ENCODE measurements at regions not wholly inside any gene's neighbourhood (a gene's known extent, or its start where the extent isn't known, plus 50 kb on each side); places are given as distances from the start of the nearest gene placed in this dataset.

- TF ChIP-seq ATF3 (IDR thresholded peaks at IDR 0.05) (no peak), POLR2A (IDR thresholded peaks at IDR 0.05; ENCODE audit: borderline replicate concordance, extremely low read depth, insufficient read depth, insufficient read length) (no peak), JUND (IDR thresholded peaks at IDR 0.05) (no peak), EZH2 (IDR thresholded peaks at IDR 0.05) (no peak)
- BruUV-seq (replicated peaks) = no TSS peak
- DNase-seq (ENCODE audit: low read depth, low spot score) = no peak
- Histone ChIP-seq H2AFZ (ENCODE audit: low read depth, low read length, poor library complexity, severe bottlenecking) (no peak overlapping the region), H3K36me3 (ENCODE audit: control insufficient read depth in 1 of 2, insufficient read depth in 2 of 2, low read length in 2 of 2) (no peaks in the 10 kb centered on the region), H3K4me2 (ENCODE audit: low read length) (no peak overlapping the region), H3K9me3 (ENCODE audit: control insufficient read depth in 1 of 2, insufficient read depth in 1 of 2, low read depth in 1 of 2, low read length in 2 of 2) (no peaks in the 10 kb centered on the region), H3K79me2 (ENCODE audit: insufficient read depth, low read length) (no peaks in the 10 kb centered on the region), H4K20me1 (ENCODE audit: insufficient read depth) (no peaks in the 10 kb centered on the region), H3K27me3 (ENCODE audit: insufficient read depth, low read length) (no peaks in the 10 kb centered on the region), H3K4me1 (ENCODE audit: control insufficient read depth in 1 of 2, insufficient read depth in 2 of 2, low read length in 2 of 2) (no peaks in the 10 kb centered on the region), H3K9ac (ENCODE audit: low read length) (no peak overlapping the region), H3K4me3 (replicated peaks in 1 of 2; ENCODE audit: low read depth in 1 of 2, low read length in 2 of 2) (no peak overlapping the region), H3K27ac (ENCODE audit: low read depth, low read length) (no peak overlapping the region), H3K9me2 (ENCODE audit: insufficient read depth) (no peaks in the 10 kb centered on the region)
- no peak for ATAC-seq
- POLR2A ChIA-PET = no interaction called here
- intact Hi-C loops (cut with micrococcal nuclease) = no loop called here
- RAD21 ChIA-PET (ENCODE audit: low non-redundant PET in 1 of 2, low total read pairs in 2 of 2, uncharacterized antibody in 2 of 2, unreplicated experiment in 2 of 2) = no interaction called here
- CTCF ChIA-PET = no interaction called here
Observed at GRCh38 chr6:156167625-156168071, 609.5 kb upstream of the ARID1B start.

- Histone ChIP-seq H3K4me2 (ENCODE audit: low read length) (no peak overlapping the region), H3K9me2 (ENCODE audit: insufficient read depth) (no peaks in the 10 kb centered on the region), H3K9ac (ENCODE audit: low read length) (no peak overlapping the region), H2AFZ (ENCODE audit: low read depth, low read length, poor library complexity, severe bottlenecking) (no peak overlapping the region), H3K4me3 (replicated peaks in 1 of 2; ENCODE audit: low read depth in 1 of 2, low read length in 2 of 2) (no peak overlapping the region), H3K9me3 (ENCODE audit: control insufficient read depth in 1 of 2, insufficient read depth in 1 of 2, low read depth in 1 of 2, low read length in 2 of 2) (no peaks in the 10 kb centered on the region), H4K20me1 (ENCODE audit: insufficient read depth) (no peaks in the 10 kb centered on the region), H3K36me3 (ENCODE audit: control insufficient read depth in 1 of 2, insufficient read depth in 2 of 2, low read length in 2 of 2) (no peaks in the 10 kb centered on the region), H3K79me2 (ENCODE audit: insufficient read depth, low read length) (no peaks in the 10 kb centered on the region), H3K27me3 (ENCODE audit: insufficient read depth, low read length) (no peaks in the 10 kb centered on the region), H3K4me1 (ENCODE audit: control insufficient read depth in 1 of 2, insufficient read depth in 2 of 2, low read length in 2 of 2) (no peaks in the 10 kb centered on the region), H3K27ac (ENCODE audit: low read depth, low read length) (no peak overlapping the region)
- no peak for ATAC-seq
- intact Hi-C loops (cut with micrococcal nuclease) = no loop called here
- POLR2A ChIA-PET = no interaction called here
- CTCF ChIA-PET = no interaction called here
- RAD21 ChIA-PET (ENCODE audit: low non-redundant PET in 1 of 2, low total read pairs in 2 of 2, uncharacterized antibody in 2 of 2, unreplicated experiment in 2 of 2) = no interaction called here
- TF ChIP-seq JUND (IDR thresholded peaks at IDR 0.05) = no peak
- TF ChIP-seq ZNF274 (IDR thresholded peaks at IDR 0.05; ENCODE audit: low read depth, low read length) = no peak
- no peak for TF ChIP-seq SP1 (IDR thresholded peaks at IDR 0.05; ENCODE audit: low read depth)
- TF ChIP-seq RAD21 (IDR thresholded peaks at IDR 0.05; ENCODE audit: low read depth) = no peak
- no peak for TF ChIP-seq POLR2A (IDR thresholded peaks at IDR 0.05; ENCODE audit: borderline replicate concordance, extremely low read depth, insufficient read depth, insufficient read length)
- no peak for DNase-seq (ENCODE audit: low read depth, low spot score)
- BruUV-seq (replicated peaks) = no TSS peak
Observed at GRCh38 chr6:156167016-156167624, 610.1 kb upstream of the ARID1B start.
